ENCODE measurements at regions not wholly inside any gene's neighbourhood (a gene's known extent, or its start where the extent isn't known, plus 50 kb on each side); places are given as distances from the start of the nearest gene placed in this dataset.

- DNase-seq: no peak
- H3K36me3 ChIP-seq (ENCODE audit: low read depth, missing control alignments): no peaks in the 10 kb centered on the region
- no peaks in the 10 kb centered on the region for H3K27me3 ChIP-seq
- TF ChIP-seq CTCF (IDR thresholded peaks at IDR 0.05): no peak
- no peak for TF ChIP-seq POLR2A (IDR thresholded peaks at IDR 0.05)
- intact Hi-C loops (cut with DNase I; ENCODE audit: low total_unique reads): no loop called here
- H3K4me1 ChIP-seq: no peaks in the 10 kb centered on the region
- no peaks in the 10 kb centered on the region for H3K9me3 ChIP-seq
- no peak overlapping the region for H3K27ac ChIP-seq
- H3K4me3 ChIP-seq: no peak overlapping the region
These were observed 160.8 kb downstream of the GXYLT1 start for GRCh38 chr12:41983856-41984255.

GRCh38 chr12:41983394-41983793, 161.3 kb downstream of the GXYLT1 start:
- no peak overlapping the region for H3K4me3 ChIP-seq
- TF ChIP-seq CTCF (IDR thresholded peaks at IDR 0.05) (no peak), POLR2A (IDR thresholded peaks at IDR 0.05) (no peak)
- H3K27ac ChIP-seq: no peak overlapping the region
- no peaks in the 10 kb centered on the region for H3K9me3 ChIP-seq
- intact Hi-C loops (cut with DNase I; ENCODE audit: low total_unique reads): no loop called here
- no peaks in the 10 kb centered on the region for H3K27me3 ChIP-seq
- no peak for DNase-seq
- no peaks in the 10 kb centered on the region for H3K4me1 ChIP-seq
- no peaks in the 10 kb centered on the region for H3K36me3 ChIP-seq (ENCODE audit: low read depth, missing control alignments)
- 59 to 62% methylated on average over 1 of the region's 1 CpG for WGBS, 2 donors

- WGBS, 2 donors: 75 to 96% methylated on average over 1 of the region's 1 CpG
- DNase-seq: no peak
- Histone ChIP-seq H3K27ac (no peak overlapping the region), H3K27me3 (no peaks in the 10 kb centered on the region), H3K9me3 (no peaks in the 10 kb centered on the region), H3K4me3 (no peak overlapping the region), H3K36me3 (ENCODE audit: low read depth, missing control alignments) (no peaks in the 10 kb centered on the region), H3K4me1 (no peaks in the 10 kb centered on the region)
- intact Hi-C loops (cut with DNase I; ENCODE audit: low total_unique reads): no loop called here
- TF ChIP-seq POLR2A (IDR thresholded peaks at IDR 0.05) (no peak), CTCF (IDR thresholded peaks at IDR 0.05) (no peak)
These were observed 162.9 kb downstream of the GXYLT1 start for GRCh38 chr12:41981758-41982157.

GRCh38 chr12:41981013-41981412, 163.7 kb downstream of the GXYLT1 start:
- TF ChIP-seq POLR2A (IDR thresholded peaks at IDR 0.05): no peak
- TF ChIP-seq CTCF (IDR thresholded peaks at IDR 0.05): no peak
- Histone ChIP-seq H3K27me3 (no peaks in the 10 kb centered on the region), H3K4me3 (no peak overlapping the region), H3K27ac (no peak overlapping the region), H3K4me1 (no peaks in the 10 kb centered on the region), H3K36me3 (ENCODE audit: low read depth, missing control alignments) (no peaks in the 10 kb centered on the region), H3K9me3 (no peaks in the 10 kb centered on the region)
- no peak for DNase-seq
- intact Hi-C loops (cut with DNase I; ENCODE audit: low total_unique reads): no loop called here
- 90 to 91% methylated on average over 2 of the region's 2 CpGs for WGBS, 2 donors

GRCh38 chr12:41980390-41980789, 164.3 kb downstream of the GXYLT1 start:
- DNase-seq: no peak
- no peaks in the 10 kb centered on the region for H3K36me3 ChIP-seq (ENCODE audit: low read depth, missing control alignments)
- no peak overlapping the region for H3K27ac ChIP-seq
- no peaks in the 10 kb centered on the region for H3K4me1 ChIP-seq
- H3K9me3 ChIP-seq: no peaks in the 10 kb centered on the region
- intact Hi-C loops (cut with DNase I; ENCODE audit: low total_unique reads): no loop called here
- no peaks in the 10 kb centered on the region for H3K27me3 ChIP-seq
- TF ChIP-seq POLR2A (IDR thresholded peaks at IDR 0.05) (no peak), CTCF (IDR thresholded peaks at IDR 0.05) (no peak)
- 58 to 67% methylated on average over 1 of the region's 1 CpG for WGBS, 2 donors
- H3K4me3 ChIP-seq: no peak overlapping the region
